ENCODE measurements at regions not wholly inside any gene's neighbourhood (a gene's known extent, or its start where the extent isn't known, plus 50 kb on each side); places are given as distances from the start of the nearest gene placed in this dataset.

GRCh38 chr16:73286346-73287267 lies 238.7 kb upstream of the ZFHX3 start:
- TF ChIP-seq CTCF (IDR thresholded peaks at IDR 0.05 in 2 of 3, conservative IDR thresholded peaks at IDR 0.05 in 1 of 3; ENCODE audit: control insufficient read depth in 2 of 3, extremely low read depth in 1 of 3, insufficient read depth in 1 of 3, low read depth in 3 of 3, low read length in 3 of 3) (no peak), IKZF1 (conservative IDR thresholded peaks at IDR 0.05) (no peak)
